ENCODE measurements at regions not wholly inside any gene's neighbourhood (a gene's known extent, or its start where the extent isn't known, plus 50 kb on each side); places are given as distances from the start of the nearest gene placed in this dataset.

DNA sequence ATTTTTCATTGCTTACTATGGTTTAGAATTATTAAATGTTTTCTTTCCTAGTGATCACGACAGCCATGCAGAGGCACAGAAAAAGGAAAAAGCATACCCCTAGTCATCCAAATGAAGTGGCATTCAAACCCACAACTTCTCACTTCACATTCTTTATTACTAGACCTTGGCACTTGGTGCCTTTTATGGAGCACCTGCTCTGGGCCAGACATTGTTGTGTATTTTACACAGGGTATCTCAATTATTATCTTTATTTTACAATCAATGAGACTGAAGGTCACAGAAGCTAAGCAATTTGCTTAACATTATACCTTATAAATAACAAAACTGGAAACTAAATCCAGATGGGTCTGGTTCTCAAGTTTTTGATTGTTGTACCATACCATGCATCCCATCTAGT is 235.3 kb downstream of the LRATD1 start:
- TF ChIP-seq CTCF (IDR thresholded peaks at IDR 0.05) = no peak
- TF ChIP-seq EZH2 (IDR thresholded peaks at IDR 0.05; ENCODE audit: borderline replicate concordance, insufficient read depth, low read depth, low read length, poor library complexity, severe bottlenecking) = no peak

Data from B cell (primary cell).